CD4-positive, alpha-beta T cell treated with Interleukin-15 for 1 hour (primary cell): ENCODE measurements at regions not wholly inside any gene's neighbourhood (a gene's known extent, or its start where the extent isn't known, plus 50 kb on each side); places are given as distances from the start of the nearest gene placed in this dataset.

ENCODE experiments used
- DNase-seq: peaks from one replicate; pipeline ENCODE4 v3.0.0-alpha.2; 2020

DNA sequence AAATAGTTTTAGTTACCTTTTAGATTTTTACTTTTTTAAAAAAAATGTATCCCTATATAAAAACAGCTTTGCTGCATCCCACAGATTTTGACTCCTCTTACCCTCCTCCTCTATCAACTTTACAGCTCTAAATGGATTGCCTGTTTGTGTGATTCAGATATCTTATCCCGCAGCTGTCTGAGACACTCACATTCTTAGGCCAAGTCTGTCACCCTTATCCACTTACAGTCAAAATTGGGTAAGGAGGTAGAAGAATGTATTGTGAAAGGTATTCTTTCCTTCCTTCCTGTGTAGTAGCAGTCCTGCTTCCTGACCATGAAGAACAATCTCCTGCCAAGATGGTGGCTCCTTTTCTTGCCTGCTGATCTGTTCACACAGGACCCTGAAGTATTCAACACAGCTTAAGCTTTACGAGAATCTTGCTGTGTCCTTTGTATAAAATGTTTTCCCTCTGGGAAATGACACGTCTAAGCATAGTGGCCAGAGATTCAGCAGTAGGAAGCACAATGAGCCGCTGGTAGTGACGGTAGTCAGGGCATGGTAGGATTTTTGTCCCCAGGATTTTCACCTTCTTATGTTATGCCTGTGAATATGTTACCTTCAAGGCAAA, 67.7 kb upstream of the ST8SIA4 start:
- no peak for DNase-seq

DNA sequence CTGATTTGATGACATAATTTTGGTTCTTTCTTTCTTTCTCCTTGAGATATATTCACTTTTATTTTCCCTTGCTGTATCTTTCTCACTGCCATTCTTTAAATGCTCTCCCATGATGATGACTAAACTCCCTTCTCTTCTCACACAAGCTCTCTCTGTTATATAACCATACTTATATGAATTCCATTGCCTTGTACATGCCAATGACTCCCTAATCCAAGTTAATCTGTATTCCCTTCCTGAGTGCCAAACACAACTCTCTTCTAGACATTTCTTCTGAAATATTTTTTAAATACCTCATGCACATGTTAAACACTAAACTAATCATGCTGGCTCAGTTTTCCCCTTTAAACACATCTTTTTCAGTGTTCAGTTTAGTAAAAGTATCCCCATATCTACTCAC, 62.2 kb upstream of the ST8SIA4 start:
- DNase-seq = no peak
